HepG2 (cell line): ENCODE measurements at regions not wholly inside any gene's neighbourhood (a gene's known extent, or its start where the extent isn't known, plus 50 kb on each side); places are given as distances from the start of the nearest gene placed in this dataset.

Experiments used
- CREB1 ChIP-seq, 2 experiments: fragments of 450-650 bp in 1 of 2; IDR thresholded peaks; 2 replicates each; pipeline ENCODE4 v1.6.1; 2016 to 2017; ENCODE audit warnings: control low read depth in 1 of 2, mild to moderate bottlenecking in 1 of 2, missing compliant biosample characterization in 1 of 2, missing genetic modification characterization in 1 of 2
- EP300 ChIP-seq, 3 experiments: sonication (generic) in 1 of 3; formaldehyde crosslinking in 1 of 3; IDR thresholded peaks; 2 replicates each; pipeline versions ENCODE4 v1.5.1 to v1.6.1; 2011 to 2020; ENCODE audit warnings: low read depth in 2 of 3, low read length in 2 of 3, borderline replicate concordance in 1 of 3, improper control_type of control experiment in 1 of 3, mild to moderate bottlenecking in 1 of 3, missing genetic modification reagents in 1 of 3, moderate library complexity in 1 of 3
- GABPB1 ChIP-seq: IDR thresholded peaks from 2 replicates; pipeline ENCODE4 v1.6.1; 2016; ENCODE audit warnings: mild to moderate bottlenecking, missing genetic modification reagents, moderate library complexity, missing compliant biosample characterization
- PCBP1 ChIP-seq: fragments of 200-400 bp; formaldehyde crosslinking; IDR thresholded peaks from 2 replicates; pipeline ENCODE4 v1.6.1; 2017; ENCODE audit warnings: mild to moderate bottlenecking, low read depth, low read length, borderline replicate concordance
- TCF7L2 ChIP-seq: IDR thresholded peaks from 2 replicates; pipeline ENCODE4 v1.6.1; 2011; ENCODE audit warnings: mild to moderate bottlenecking, low read depth, low read length, moderate library complexity
- ZNF678 ChIP-seq: sonication (generic); formaldehyde crosslinking; IDR thresholded peaks from 2 replicates; pipeline ENCODE4 v1.4.0; 2020; ENCODE audit warnings: mild to moderate bottlenecking, missing genetic modification reagents
- TF ChIP-seq, protein P1 (sequence below): sonication (generic); formaldehyde crosslinking; IDR thresholded peaks from 2 replicates; pipeline ENCODE4 v1.5.0; 2020; ENCODE audit warnings: mild to moderate bottlenecking, missing genetic modification reagents, moderate library complexity

DNA sequence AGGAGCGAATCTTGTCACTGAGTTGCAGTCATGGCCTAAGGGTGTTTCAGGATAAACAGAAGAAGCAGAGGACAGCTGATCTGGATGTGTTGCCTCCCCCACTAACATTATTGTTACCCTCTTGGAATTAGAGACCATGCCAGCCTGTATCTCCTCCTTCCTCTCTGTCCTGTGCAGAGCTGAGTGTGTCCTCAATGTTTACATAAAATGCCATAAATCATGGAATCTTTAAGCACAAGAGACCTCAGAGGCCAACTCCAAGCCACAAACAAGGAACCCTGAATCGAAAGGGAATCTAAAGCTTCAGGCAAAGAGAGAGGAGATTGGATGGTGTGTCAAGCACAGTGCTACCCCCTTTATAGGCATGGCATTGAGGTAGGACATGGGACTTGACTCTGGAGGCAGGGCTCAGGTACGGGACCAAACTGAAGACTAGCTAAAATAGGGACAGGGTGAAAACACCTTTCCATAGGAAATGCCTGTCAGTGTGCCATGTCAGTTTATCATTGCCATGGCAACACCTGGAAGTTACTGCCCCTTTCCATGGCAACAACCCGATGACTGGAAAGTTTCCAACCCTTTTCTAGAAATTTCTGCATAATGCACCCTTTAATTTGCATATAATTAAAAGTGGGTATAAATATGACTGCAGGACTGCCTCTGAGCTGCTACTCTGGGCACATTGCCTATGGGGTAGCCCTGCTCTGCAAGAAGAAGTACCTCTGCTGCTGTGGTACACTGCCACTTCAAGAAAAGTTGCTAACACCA is 489.7 kb downstream of the MIAT start:
- TF ChIP-seq EP300 (IDR thresholded peaks at IDR 0.05; ENCODE audit: low read depth in 2 of 2, low read length in 2 of 2) (no peak), EP300 (CRISPR knock-in tag; IDR thresholded peaks at IDR 0.05; ENCODE audit: borderline replicate concordance) (no peak), PCBP1 (no peak), CREB1 (IDR thresholded peaks at IDR 0.05) (no peak), CREB1 (CRISPR knock-in tag; IDR thresholded peaks at IDR 0.05) (no peak), ZNF678 (no peak), GABPB1 (CRISPR knock-in tag) (no peak), TCF7L2 (no peak)
- TF ChIP-seq, protein P1, sequence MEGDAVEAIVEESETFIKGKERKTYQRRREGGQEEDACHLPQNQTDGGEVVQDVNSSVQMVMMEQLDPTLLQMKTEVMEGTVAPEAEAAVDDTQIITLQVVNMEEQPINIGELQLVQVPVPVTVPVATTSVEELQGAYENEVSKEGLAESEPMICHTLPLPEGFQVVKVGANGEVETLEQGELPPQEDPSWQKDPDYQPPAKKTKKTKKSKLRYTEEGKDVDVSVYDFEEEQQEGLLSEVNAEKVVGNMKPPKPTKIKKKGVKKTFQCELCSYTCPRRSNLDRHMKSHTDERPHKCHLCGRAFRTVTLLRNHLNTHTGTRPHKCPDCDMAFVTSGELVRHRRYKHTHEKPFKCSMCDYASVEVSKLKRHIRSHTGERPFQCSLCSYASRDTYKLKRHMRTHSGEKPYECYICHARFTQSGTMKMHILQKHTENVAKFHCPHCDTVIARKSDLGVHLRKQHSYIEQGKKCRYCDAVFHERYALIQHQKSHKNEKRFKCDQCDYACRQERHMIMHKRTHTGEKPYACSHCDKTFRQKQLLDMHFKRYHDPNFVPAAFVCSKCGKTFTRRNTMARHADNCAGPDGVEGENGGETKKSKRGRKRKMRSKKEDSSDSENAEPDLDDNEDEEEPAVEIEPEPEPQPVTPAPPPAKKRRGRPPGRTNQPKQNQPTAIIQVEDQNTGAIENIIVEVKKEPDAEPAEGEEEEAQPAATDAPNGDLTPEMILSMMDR (CRISPR knock-in tag) = no peak
